Ishikawa (cell line): ENCODE measurements at regions not wholly inside any gene's neighbourhood (a gene's known extent, or its start where the extent isn't known, plus 50 kb on each side); places are given as distances from the start of the nearest gene placed in this dataset.

Experiments
- EGR1 ChIP-seq: IDR thresholded peaks from 2 replicates; pipeline ENCODE4 v1.6.1; 2012
- EP300 ChIP-seq: IDR thresholded peaks from 2 replicates; pipeline ENCODE4 v1.6.1; 2012; ENCODE audit warnings: borderline replicate concordance
- FOXM1 ChIP-seq: IDR thresholded peaks from 2 replicates; pipeline ENCODE4 v1.6.1; 2012; ENCODE audit warnings: low read depth, borderline replicate concordance
- TAF1 ChIP-seq: IDR thresholded peaks from 2 replicates; pipeline ENCODE4 v1.6.1; 2012; ENCODE audit warnings: low read depth, mild to moderate bottlenecking
- YY1 ChIP-seq: IDR thresholded peaks from 2 replicates; pipeline ENCODE4 v1.6.1; 2012; ENCODE audit warnings: low read depth

- TF ChIP-seq TAF1 (no peak), EP300 (no peak), FOXM1 (no peak), YY1 (no peak), EGR1 (no peak)
Observed at GRCh38 chr5:60207040-60207439, 313.5 kb upstream of the PDE4D start.
